ENCODE measurements at regions not wholly inside any gene's neighbourhood (a gene's known extent, or its start where the extent isn't known, plus 50 kb on each side); places are given as distances from the start of the nearest gene placed in this dataset.

GRCh38 chr1:116193768-116194167 lies 82.6 kb downstream of the MAB21L3 start:
- no peak for TF ChIP-seq SUZ12 (IDR thresholded peaks at IDR 0.05; ENCODE audit: extremely low read depth, insufficient read depth, insufficient read length)
- TF ChIP-seq YY1 (IDR thresholded peaks at IDR 0.05; ENCODE audit: insufficient read depth, insufficient read length) = no peak
- TF ChIP-seq ZNF274 (IDR thresholded peaks at IDR 0.05; ENCODE audit: low read depth, low read length) = no peak

Measured in NT2/D1 (cell line).